ENCODE measurements at regions not wholly inside any gene's neighbourhood (a gene's known extent, or its start where the extent isn't known, plus 50 kb on each side); places are given as distances from the start of the nearest gene placed in this dataset.

DNA sequence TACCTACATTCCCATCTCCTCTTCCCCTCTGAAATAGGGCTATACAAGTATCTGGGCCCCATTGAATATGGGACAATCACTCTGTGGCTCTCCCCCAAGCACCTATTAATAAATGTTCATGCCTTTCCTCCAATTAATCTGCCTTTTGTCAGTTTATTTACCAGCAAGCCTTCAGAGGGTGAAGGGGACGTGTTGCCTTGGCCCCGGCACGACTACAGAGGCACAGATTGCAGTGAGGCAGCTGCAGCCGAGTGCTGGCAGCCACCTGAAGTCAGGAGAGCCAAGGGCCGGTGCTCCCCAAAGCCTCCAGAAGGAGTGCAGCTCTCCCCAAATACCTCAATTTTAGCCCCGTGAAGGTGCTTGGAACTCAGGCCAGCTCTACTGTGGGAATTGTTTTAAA, 580.9 kb upstream of the B3GAT1 start:
- Histone ChIP-seq H3K9ac (ENCODE audit: low read length) (no peak overlapping the region), H3K79me2 (ENCODE audit: insufficient read depth, low read length) (no peaks in the 10 kb centered on the region), H3K4me3 (replicated peaks in 1 of 2; ENCODE audit: low read depth in 1 of 2, low read length in 2 of 2) (no peak overlapping the region), H3K9me2 (ENCODE audit: insufficient read depth) (no peaks in the 10 kb centered on the region), H3K4me2 (ENCODE audit: low read length) (no peak overlapping the region), H3K4me1 (ENCODE audit: control insufficient read depth in 1 of 2, insufficient read depth in 2 of 2, low read length in 2 of 2) (no peaks in the 10 kb centered on the region), H3K27me3 (ENCODE audit: insufficient read depth, low read length) (peaks cover 19% of the 10 kb centered on the region), H3K9me3 (ENCODE audit: control insufficient read depth in 1 of 2, insufficient read depth in 1 of 2, low read depth in 1 of 2, low read length in 2 of 2) (no peaks in the 10 kb centered on the region), H3K36me3 (ENCODE audit: control insufficient read depth in 1 of 2, insufficient read depth in 2 of 2, low read length in 2 of 2) (no peaks in the 10 kb centered on the region), H2AFZ (ENCODE audit: low read depth, low read length, poor library complexity, severe bottlenecking) (no peak overlapping the region), H3K27ac (ENCODE audit: low read depth, low read length) (no peak overlapping the region), H4K20me1 (ENCODE audit: insufficient read depth) (no peaks in the 10 kb centered on the region)
- RAD21 ChIA-PET (ENCODE audit: low non-redundant PET in 1 of 2, low total read pairs in 2 of 2, uncharacterized antibody in 2 of 2, unreplicated experiment in 2 of 2) = no interaction called here
- no peak for DNase-seq (ENCODE audit: low read depth, low spot score)
- no TSS peak for BruUV-seq (replicated peaks)
- TF ChIP-seq SIN3A (IDR thresholded peaks at IDR 0.05; ENCODE audit: low read depth) (no peak), ZBTB33 (IDR thresholded peaks at IDR 0.05; ENCODE audit: extremely low read depth, insufficient replicate concordance, low read length) (no peak), EZH2phosphoT487 (IDR thresholded peaks at IDR 0.05; ENCODE audit: borderline replicate concordance) (no peak)
- POLR2A ChIA-PET = no interaction called here
- CTCF ChIA-PET = no interaction called here
- intact Hi-C loops (cut with micrococcal nuclease) = no loop called here
- no peak for ATAC-seq

DNA sequence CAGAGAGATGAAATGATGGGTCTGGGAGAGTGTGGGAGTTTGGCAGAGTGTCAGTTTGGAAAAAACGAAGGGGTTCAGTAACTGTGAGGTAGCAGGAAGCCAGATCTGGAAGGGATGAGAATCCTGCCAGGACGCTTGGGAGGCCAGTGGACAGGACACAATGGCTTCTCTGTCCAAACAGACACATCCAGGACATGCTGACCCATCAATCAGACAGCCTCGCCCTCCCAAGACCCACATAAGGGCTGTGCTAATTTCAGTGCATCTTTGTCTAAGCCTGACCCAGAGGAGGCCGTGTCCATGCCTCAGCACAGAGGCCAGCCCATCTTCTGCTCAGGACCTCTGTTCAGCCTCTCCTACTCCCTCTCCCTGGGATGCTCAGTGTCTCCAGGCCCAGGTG, 576.5 kb upstream of the B3GAT1 start:
- Histone ChIP-seq H3K36me3 (ENCODE audit: control insufficient read depth in 1 of 2, insufficient read depth in 2 of 2, low read length in 2 of 2) (no peaks in the 10 kb centered on the region), H3K27ac (ENCODE audit: low read depth, low read length) (no peak overlapping the region), H3K9me2 (ENCODE audit: insufficient read depth) (no peaks in the 10 kb centered on the region), H3K4me3 (replicated peaks in 1 of 2; ENCODE audit: low read depth in 1 of 2, low read length in 2 of 2) (no peak overlapping the region), H2AFZ (ENCODE audit: low read depth, low read length, poor library complexity, severe bottlenecking) (no peak overlapping the region), H3K79me2 (ENCODE audit: insufficient read depth, low read length) (no peaks in the 10 kb centered on the region), H3K4me1 (ENCODE audit: control insufficient read depth in 1 of 2, insufficient read depth in 2 of 2, low read length in 2 of 2) (no peaks in the 10 kb centered on the region), H3K9ac (ENCODE audit: low read length) (no peak overlapping the region), H4K20me1 (ENCODE audit: insufficient read depth) (no peaks in the 10 kb centered on the region), H3K27me3 (ENCODE audit: insufficient read depth, low read length) (peaks cover 6% of the 10 kb centered on the region; the same call in 1 of the 2 replicates), H3K9me3 (ENCODE audit: control insufficient read depth in 1 of 2, insufficient read depth in 1 of 2, low read depth in 1 of 2, low read length in 2 of 2) (no peaks in the 10 kb centered on the region), H3K4me2 (ENCODE audit: low read length) (no peak overlapping the region)
- intact Hi-C loops (cut with micrococcal nuclease) = no loop called here
- ATAC-seq (no peak), DNase-seq (ENCODE audit: low read depth, low spot score) (no peak)
- TF ChIP-seq EZH2 (IDR thresholded peaks at IDR 0.05) (no peak), ZNF274 (IDR thresholded peaks at IDR 0.05; ENCODE audit: low read depth, low read length) (no peak), ZBTB33 (IDR thresholded peaks at IDR 0.05; ENCODE audit: extremely low read depth, insufficient replicate concordance, low read length) (no peak), TCF7L2 (IDR thresholded peaks at IDR 0.05; ENCODE audit: borderline replicate concordance, extremely low read depth, insufficient read depth, insufficient read length) (no peak), POLR2AphosphoS5 (IDR thresholded peaks at IDR 0.05; ENCODE audit: low read depth, low read length) (no peak), ATF3 (IDR thresholded peaks at IDR 0.05) (no peak)
- ChIA-PET POLR2A (no interaction called here), RAD21 (ENCODE audit: low non-redundant PET in 1 of 2, low total read pairs in 2 of 2, uncharacterized antibody in 2 of 2, unreplicated experiment in 2 of 2) (no interaction called here), CTCF (no interaction called here)
- no TSS peak for BruUV-seq (replicated peaks)

All from HCT116 (cell line).